ENCODE measurements at regions not wholly inside any gene's neighbourhood (a gene's known extent, or its start where the extent isn't known, plus 50 kb on each side); places are given as distances from the start of the nearest gene placed in this dataset.

DNA sequence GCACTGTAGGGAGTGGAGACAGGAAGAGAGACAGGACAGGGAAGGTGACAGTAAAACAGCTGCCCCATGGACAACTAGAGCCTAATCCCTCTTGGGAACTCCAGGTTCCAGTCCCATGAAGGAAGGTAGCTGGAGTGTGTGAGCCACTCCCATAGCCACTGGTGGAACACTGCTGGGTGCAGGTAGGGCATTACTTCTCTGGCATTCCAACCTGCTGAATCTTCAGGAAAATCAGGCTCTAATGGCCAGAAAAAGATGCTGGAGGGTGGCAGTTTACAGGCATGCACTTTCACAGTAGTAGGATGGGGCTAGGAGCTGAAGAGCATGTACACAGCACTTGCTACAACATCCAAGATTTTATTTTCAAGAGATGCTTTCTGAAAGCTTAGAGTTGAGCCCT, 259.4 kb downstream of the AUH start:
- no peak for DNase-seq

DNA sequence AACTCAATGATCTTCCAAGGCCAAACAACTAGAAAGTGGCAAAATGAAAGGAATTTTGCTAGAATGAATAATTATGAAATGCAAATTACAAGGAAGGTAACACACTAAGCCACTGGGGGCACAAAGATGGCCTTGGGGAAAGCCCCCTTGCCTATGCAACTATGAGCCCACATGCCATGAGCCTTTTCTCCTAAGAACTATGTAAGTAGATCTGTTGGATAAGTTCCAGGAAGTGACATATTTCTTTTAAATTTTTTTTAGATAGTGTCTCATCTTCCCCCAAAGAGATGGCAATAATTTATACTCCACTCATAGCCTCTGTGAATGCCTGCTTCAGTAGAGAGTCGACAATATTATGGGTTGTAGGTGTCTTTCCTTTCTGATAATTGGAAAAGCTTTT, 257.8 kb downstream of the AUH start:
- DNase-seq = no peak

DNA sequence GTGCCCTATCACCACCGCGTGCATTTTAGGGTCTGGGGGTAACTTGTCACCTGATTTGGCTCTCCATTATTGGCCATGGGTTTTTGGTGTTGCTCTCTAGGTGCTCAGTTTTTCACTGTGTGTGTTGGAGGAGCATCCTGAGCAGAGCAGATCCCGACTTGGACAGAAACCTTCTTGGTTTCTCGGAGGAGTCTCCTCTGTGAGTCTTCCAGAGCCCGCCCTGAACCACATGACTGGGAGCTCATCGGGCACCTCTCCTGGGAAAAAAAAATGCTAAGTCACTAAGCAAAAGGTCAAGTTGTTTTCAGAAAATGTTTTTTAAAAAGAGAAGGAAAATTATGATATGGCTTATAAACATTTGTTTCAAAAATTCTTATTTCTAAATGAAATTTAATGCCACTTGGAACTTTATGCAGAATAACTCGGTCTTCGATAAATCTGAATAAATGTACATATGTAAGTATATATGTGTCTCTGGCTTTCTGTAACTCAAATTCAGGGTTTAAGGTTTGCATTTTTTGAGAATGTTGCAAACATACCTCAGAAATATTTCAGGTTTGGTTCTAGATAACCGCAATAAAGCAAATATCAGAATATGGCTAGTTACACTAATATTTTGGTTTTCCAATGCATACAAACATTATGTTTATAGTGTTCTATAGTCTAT, 255.2 kb downstream of the AUH start:
- DNase-seq = no peak

DNA sequence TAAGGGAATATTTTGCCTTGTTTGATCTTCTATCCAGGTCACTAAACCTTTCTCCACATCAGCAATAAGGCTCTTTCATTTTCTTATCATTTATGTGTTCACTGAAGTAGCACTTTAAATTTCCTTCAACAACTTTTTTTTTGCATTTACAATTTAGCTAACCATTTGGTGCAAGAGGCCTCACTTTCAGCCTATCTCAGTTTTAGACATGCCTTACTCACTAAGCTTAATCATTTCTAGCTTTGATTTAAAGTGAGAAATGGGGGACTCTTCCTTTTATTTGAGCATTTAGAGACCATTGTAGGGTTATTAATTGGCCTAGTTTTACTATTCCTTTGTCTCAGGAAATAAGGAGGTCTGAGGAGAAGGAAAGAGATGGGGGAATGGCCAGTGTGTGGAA, 250.5 kb downstream of the AUH start:
- DNase-seq = no peak

DNA sequence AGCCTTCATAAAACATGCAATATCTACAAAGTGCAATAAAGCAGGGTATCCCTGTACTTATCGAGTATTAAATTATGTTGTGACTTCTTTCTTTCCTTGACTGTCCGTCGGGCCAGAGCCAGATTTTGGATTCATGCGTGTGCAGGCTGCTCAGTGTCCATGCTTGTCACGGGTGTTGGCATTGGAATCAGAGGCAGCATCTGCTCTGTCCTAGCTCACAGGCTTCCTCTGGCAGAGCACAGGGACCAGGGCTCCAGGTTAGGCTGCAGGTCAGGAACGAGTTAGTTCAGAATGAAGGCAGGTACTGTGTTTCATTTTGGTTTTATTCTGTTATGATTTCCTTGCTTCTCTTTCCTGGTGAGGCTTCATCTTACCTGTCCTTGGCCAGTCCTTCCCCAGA, 249.8 kb downstream of the AUH start:
- DNase-seq = no peak

DNA sequence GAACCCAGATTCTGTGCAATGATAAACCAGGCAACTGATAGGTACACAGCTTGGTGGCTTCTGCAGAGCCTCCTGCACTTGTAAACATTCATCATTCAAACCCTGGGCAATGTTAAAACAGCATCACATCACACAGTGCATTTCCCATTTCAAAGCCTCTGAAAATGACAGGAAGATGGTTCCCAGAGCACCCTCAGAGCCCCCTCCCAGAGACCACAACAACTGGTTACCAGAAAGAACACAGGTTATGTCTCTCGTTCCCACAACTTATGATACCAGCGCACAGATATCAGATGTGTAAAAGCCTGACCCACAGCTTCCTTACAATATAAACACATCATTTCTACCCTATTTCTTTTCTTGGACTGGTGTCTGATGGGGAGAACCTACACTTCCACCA, 248.7 kb downstream of the AUH start:
- DNase-seq = no peak

DNA sequence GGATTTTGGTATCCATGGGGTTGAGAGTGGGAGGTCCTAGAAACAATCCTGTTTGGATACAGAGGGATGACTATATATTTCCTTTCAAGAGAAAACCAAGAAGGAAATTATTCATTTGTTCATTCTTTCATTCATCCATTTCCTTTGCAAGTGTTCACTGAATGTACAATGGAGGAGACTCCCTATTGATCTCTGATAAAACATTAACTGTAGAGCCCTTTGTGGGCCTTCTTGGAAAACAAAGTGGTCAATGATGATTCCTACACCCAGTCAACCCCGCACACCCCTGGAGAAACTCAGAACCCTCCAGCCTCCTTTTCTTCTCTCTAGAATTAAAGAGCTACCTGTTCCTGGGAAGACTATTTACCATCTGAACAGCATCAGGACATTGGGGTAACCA, 247.3 kb downstream of the AUH start:
- DNase-seq = no peak

DNA sequence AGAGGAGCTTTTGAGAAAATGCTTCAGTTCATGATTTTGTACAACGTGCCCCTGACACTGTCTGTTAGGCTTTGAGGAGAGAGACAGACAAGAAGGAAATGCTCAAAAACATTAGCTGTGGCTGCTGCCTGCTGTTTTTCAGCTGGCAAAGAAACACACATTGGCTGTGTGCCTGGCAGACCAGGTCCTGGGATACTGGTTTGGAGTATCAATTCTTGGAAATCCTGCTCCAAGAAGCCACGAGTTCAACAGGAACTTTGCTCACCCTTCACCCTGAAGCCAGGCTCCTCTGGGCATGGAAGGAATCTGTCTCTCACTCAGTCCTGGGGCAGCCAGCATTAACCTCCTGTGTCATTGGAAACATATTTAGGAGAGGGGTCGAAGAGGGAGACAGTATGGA, 245.5 kb downstream of the AUH start:
- DNase-seq = no peak

DNA sequence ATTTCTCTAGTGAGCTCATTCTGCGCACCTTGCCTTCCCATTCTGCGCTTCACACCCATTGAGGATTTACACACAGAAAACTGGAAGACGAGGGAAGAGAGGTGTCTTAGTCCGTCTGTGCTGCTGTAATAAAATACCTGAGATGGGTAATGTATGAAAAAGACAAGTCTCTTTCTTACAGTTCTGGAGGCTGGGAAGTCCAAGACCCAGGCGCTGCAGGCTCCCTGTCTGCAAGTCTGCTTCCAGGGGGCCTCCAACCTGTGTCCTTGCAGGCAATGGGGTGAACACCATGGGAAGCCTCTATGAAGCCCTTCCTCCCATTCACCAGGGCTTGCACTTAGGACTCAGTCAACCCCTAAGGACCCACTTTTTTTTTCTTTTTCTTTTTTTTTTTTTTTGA, 245.0 kb downstream of the AUH start:
- DNase-seq = no peak

DNA sequence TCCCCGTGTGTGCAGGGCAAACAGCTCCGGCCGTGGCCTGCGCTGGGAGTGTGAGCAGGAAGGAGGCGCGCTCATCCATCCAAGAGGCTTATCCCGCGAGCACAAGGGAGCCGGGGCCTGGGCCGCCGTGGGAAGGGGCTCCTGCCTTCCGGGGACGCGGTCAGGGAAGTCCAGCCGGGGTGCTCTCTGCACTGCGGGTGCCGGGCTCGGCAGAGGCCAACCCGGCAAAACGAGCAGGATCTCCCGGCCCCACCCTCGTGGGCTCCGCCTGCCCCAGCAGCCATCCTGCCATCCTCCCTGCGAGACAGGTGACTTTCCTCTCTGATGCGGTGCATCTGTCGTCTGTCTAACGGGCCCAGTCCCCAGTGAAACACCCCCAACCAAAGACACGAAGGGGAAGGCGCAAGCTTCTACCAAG, 244.2 kb downstream of the AUH start:
- no peak for DNase-seq

DNA sequence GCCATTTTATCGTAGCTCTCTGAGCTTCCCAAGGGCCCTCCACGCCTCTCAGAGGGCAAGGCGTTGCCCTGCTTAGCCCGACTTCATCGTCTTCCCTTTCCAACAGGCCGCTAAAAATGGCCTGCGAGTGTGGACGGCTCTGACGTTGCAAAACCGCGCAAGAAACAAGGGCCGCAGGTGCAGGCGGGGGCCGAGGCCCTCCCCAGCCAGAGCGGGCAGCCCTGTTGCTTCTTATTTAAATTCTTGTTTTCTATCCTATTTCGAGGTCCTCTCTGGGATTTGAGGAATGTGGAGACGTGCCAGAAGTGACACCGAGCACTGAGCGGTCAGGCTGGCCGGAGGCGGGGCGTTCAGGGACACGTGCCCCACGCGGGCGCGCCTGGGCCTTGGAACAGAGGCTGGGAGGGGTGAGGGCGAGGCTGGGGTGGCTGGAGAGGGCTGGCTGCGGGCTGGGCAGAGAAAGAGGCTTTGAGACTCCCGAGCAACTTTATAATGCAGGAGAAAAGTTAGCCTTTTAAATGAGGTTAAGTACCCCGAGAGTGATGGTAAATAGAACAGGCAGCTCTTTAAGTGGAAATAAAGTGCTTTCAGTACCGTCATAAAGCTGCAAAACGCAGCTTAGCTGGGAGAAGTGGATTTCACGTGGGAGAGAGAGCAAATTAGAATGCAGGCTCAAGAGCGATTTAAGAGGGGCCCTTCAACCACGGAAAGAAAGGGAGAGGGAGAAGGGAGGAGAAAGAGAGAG, 243.6 kb downstream of the AUH start:
- DNase-seq = peak; percentile 89

DNA sequence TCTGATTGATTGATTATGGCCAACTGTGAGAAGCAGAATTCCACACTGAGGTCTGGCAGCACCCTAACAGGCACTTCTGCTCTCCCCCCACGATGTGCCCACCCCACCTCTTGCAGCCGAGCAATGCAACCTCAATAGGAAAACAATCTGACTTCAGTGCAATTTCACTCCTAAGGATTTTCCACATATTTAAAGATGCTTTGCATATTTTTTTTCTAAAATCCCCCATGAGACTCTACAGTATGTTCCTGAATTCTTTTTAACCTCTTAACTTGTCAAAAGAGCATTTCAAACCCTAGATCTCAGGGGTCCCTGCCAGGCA, 243.1 kb downstream of the AUH start:
- no peak for DNase-seq

DNA sequence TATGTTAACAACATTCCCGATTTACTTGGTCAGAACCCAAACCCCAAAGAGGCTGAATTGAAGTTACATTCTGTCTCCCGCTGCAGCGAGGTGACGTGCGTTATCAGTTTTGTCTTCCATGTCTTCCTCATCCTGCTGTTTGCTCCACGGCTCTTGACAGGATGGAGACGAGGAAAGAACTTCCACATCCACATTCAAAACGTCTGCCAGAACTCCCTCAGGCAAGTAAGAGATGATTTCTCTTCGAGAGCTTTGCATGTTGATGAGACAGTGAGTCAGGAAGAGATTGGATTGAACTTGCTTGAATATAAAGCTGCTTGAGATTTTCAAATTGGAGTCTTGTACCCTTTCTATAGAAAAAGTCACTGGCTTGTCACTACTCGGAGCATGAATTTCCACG, 242.6 kb downstream of the AUH start:
- DNase-seq = no peak

DNA sequence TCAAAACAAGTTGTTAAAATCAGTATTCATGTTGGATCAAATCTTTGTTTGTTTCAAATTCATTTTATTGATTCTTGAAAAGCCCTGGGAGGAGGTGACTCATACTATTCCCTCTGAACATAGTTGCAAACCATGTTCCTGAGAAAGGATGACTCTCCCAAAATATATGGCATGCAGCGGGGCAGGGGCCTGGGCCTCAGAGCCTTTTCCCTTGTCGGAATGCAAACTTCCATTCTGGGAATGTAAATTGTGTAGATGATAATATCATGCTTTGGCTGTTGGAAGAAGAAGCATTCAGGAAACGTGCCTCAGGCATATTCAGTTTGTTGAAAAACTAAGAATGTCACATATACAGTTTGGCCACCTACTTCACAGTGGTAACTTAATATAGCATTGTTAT, 242.0 kb downstream of the AUH start:
- no peak for DNase-seq

DNA sequence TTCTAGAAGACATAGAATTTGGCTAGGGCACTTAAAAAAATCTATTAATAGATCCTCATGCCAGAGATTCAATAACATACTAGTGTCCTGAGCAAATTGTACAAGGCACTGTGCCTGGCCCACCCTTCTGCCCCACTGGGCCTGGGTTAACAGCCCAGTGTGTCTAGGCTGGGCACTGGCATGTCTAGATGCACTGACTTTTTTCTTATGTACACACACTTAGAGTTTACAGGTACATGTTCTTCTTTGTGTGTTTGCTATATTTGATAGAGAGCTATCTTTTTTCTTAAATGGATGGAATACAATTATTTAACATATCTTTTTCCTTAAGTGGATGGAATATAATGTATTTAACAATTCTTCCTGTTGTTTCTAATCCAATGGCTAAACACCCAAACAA, 241.5 kb downstream of the AUH start:
- no peak for DNase-seq

DNA sequence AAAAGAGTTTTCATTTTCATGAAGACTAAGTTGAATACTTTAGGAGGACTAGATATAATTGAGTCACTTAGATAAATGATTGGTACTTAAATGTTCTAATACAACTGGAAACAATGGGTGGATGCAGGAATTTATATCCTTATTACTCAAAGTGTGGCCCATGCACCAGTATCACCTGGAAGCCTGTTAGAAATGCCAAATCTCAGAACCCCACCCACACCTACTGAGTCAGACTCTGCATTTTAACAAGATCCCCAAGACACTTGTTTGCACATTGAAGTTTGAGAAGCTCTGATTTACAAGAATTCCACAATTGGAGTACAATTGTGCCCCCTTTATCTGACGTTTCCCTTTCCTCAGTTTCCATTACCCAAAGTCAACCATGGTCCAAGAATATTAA, 239.0 kb downstream of the AUH start:
- DNase-seq = no peak

DNA sequence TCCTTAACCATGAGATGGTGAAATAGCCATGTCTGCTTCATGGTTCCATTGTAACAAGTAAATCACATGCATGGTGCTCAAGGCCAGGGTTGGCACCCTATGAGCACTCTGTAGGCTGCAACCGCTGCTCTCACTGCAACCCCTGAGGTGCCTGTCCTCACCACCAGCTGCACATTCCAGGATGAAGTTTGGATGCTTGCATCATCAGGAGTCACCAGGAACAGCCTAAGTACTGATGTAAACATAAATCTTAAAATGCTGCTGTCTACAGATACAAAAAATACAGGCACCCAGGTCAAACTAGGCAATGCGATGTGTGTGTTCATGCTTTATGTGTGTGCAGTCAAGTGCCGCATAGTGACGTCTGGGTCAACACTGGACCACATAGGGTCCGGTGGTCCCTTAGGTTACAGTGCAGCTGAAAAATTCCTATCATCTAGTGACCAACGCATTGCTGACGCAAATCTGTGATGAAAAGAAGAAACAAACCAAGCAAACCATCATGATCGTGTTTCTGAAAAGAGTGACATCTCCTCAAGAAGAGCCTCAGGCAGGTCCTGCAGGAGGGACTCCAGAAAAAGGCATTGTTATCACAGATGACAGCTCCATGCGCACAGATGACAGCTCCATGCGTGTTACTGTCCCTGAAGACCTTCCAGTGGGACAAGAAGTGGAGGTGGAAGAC, 234.8 kb downstream of the AUH start:
- peak; percentile 50 for DNase-seq

DNA sequence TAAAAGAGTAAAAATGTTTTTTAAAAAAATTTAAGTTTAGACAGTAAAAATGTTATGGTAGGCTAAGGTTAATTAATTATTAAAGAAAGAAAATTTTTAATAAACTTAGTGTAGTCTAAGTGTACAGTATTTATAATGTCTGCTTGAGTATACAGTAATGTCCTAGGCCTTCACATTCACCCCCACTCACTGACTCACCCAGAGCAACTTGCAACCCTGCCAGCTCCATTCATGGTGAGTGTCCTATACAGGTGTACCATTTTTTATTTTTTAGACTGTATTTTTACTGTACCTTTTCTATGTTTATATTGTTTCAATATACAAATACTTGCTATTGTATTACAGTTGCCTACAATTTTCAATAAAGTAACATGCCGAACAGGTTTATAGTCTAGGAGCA, 234.1 kb downstream of the AUH start:
- no peak for DNase-seq

DNA sequence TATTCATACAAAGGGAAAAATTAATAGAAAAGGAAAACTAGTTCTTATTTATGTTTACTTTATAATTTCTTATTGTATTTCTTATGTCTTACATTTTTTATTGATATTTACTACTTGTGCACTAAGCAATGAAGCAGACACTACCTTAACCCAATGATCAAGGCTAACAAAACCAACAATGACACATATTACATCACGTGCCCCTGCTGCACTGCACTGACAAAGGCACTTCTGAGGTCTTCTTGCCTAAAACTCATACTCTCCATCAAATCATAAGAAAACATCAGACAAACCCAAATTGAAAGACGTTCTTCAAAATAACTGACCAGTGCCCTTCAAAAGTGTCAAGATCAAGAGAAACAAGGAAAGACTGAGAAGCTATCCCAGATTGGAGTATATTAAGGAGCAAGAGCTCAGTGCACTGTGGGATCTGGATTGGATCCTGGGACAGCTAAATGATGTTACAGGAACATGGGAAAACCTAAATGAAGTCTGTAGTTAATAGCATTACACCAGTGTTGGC, 230.9 kb downstream of the AUH start:
- no peak for DNase-seq

DNA sequence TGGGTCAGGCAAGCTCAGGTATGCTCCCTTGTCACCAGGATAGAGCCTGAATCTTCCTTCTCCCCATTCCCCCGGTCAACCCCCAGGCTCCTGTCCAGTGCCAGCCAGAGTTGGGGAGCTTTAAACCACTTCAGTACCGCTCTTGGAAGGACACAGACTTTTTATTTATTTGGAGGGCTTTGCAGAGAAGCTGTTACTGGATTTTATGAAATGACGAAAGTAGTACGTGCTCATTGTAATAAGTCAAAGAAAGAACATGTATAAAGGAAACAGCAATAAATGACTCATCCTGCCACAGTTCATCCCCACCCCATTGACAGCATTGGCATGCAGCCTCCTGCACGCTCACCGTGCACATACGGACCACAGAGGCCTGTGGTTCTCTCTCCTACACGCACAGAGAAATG, 230.3 kb downstream of the AUH start:
- no peak for DNase-seq

DNA sequence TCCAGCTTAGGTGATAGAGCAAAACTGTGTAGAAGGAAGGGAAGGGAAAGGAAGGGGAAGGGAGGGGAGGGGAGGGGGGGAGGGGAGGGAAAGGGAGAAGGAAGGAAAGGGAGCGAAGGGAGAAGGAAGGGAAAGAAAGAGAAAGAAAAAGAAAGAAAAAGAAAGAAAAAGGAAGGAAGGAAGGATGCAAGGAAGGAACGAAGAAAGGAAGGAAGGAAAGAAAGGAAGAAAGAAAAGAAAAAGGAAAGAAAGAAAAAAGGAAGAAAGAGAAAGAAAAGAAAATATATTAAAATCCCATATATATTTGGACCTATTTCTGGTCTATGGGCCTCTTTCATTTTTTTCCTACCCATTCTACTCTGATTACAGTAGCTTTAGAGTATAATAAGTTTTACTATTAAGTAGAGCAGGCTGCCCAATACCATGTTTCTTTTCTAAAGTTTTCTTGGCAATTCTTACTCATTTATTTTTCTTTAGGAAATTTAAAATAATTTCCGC, 229.1 kb downstream of the AUH start:
- no peak for DNase-seq

DNA sequence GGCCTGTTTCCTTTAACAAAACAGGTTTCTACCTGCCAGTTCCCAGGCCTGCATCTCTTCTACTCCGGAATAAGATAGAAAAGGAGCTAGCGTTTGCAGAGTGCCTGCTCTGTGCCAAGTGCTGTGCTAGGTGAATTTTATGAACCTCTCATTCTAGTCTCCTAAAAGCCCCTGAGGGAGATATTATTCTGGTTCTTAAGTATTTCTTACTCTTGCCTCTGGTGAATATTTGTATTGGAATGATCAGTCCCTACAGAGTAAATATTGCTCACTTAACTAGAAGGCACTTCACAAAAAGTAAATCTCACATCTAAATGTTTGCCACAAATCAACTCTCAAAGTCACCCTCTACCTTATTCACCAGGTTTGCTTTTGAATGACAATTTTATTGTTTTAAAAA, 227.1 kb downstream of the AUH start:
- DNase-seq = no peak

DNA sequence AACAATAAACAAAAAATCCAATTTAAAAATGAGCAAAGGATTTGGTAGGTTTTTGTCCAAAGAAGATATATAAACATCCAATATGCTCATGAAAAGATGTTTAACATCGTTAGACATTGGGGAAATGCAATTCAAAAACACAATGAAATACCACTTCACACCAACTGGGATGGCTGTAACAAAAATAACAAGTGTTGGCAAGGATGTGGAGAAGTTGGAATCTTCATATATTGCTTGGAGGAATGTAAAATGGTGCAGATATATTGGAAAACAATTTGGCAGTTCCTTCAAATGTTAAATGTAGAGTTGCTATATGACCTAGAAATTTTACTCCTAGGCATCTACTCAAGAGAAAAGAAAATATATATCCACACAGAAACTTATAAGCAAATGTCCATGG, 224.3 kb downstream of the AUH start:
- no peak for DNase-seq

DNA sequence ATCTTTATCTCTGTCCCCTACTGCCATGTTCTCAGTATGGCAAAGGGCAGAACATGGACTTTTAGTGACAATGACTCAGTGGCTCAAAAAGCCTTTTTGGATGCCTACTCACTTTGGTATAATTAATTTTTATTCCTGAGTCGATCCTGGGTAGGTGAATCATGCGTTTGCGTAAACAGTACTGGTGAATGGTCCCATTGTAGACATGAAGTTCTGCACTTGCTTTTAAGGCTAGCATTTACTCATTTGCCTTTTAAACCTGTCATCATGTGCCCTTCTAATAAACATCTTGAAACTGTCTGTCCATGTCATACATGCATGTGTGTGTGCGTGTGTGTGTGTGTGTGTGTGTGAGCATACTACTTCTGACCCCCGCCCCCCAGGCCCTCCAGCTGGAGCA, 223.0 kb downstream of the AUH start:
- no peak for DNase-seq
